ENCODE measurements at regions not wholly inside any gene's neighbourhood (a gene's known extent, or its start where the extent isn't known, plus 50 kb on each side); places are given as distances from the start of the nearest gene placed in this dataset.
"Not testable (repeated sequence)": the region's sequence is repeated elsewhere in the genome, so short reads cannot be mapped to it uniquely, and the experiment has no call there.

- DNase-seq, result no peak
Observed at GRCh38 chr14:44873536-44873935, 88.2 kb downstream of the KLHL28 start.

GRCh38 chr14:44866770-44867169 is 95.0 kb downstream of the KLHL28 start:
- DNase-seq, result no peak

- no peak for DNase-seq
Observed at GRCh38 chr14:44866322-44866721, 95.4 kb downstream of the KLHL28 start.

GRCh38 chr14:44863271-44863670 is 98.5 kb downstream of the KLHL28 start:
- DNase-seq, result no peak

- no peak for DNase-seq
Observed at GRCh38 chr14:44854114-44854513, 107.6 kb downstream of the KLHL28 start.

GRCh38 chr14:44847526-44848309 is 114.0 kb downstream of the KLHL28 start:
- DNase-seq, result no peak

- DNase-seq, result peak; percentile 25
Observed at GRCh38 chr14:44846232-44846824, 115.4 kb downstream of the KLHL28 start.

DNA sequence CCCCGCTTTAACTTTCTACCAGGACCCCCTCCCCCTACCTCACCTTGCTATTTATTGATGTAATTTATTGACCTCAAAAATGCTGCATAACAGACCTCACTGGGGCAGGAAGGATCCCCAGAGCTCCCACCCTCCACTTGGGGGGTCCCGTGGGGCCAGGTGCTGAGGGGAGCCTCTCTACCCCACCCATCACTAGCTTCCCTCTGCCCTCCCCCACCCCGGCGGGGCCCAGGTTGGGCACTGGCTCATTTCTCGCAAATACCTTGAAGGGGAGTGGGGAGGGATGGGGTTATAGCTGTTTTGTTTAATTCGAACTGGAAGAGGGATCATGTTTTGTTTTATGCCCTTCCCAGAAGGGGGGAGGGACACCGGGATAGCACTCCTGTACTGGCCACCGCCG is 125.8 kb downstream of the KLHL28 start:
- not testable (repeated sequence) for DNase-seq

- DNase-seq, result no peak
Observed at GRCh38 chr14:44833376-44834060, 128.2 kb downstream of the KLHL28 start.

DNA sequence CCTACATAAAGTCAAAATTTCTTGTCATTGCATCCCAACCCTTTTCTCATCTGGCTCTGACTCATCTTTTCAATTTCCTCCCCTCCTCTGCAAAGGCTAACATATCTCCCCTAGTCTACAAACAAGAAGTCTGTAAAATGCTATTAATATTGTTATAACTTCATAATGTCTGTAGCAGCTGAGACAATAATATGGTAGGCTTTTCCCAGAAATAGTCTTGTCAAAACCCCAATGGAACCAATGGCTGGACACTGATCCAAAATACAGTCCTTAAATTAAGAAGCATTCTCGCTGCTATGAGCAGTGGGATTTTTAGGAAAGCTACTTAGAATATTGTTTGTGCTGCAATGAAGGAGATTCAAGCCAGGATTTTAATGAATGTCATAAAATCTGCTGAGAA is 131.4 kb downstream of the KLHL28 start:
- no peak for DNase-seq

- no peak for DNase-seq
Observed at GRCh38 chr14:44829021-44829420, 132.7 kb downstream of the KLHL28 start.

DNA sequence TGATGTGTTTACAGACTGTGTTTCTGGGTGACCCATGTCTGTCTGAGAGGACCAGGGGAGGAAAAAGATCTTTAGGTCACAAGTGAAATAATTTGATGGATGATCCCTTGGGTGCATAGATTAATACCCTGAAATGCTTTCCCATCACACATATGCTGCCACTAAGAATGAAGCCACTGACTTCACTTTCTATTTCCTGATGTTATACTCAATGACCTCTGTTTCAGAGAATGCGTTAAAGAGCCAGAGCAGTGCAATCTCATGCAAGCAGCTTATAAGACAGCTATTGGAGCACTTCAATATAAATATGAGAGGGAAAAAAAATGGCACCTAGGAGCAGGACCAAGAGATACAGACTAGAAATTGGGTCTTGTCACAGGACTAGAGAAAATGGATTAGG is 133.7 kb downstream of the KLHL28 start:
- no peak for DNase-seq

DNA sequence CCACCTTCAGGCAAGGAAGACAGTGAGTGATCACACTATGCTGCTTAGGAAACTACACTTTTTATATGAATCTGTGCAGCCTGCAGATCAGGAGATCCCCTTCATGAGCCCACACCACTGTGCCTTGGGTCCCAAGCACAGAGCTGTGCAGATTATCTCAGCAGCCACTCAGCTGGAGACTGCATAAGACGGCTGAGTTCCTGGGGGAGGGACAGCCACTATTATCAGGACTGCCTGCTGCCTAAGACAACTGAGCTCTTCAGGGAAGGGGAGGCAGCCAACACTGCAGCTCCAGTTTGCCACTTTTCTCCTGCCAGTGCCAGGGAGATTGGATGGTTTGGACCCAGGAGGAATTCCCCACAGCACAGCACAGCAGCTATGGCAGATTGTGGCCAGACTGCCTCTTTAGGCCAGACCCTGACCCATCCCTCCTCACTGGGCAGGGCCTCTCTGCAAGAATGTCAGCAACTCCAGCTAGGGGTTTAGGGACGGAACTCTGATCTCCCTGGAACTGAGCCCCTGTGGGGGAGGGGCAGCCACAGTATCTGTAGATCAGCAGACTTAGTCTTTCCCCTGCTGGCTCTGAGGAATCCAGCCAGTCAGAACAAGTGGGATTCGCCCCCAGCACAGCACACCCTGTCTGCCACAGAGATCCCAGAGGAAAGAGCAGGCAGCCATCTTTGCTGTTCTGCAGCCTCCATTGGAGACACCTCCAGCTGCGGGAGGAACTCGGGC is 141.3 kb downstream of the KLHL28 start:
- no peak for DNase-seq

GRCh38 chr14:44814196-44814595 is 147.6 kb downstream of the KLHL28 start:
- DNase-seq, result no peak

- no peak for DNase-seq
Observed at GRCh38 chr14:44812672-44813071, 149.1 kb downstream of the KLHL28 start.

DNA sequence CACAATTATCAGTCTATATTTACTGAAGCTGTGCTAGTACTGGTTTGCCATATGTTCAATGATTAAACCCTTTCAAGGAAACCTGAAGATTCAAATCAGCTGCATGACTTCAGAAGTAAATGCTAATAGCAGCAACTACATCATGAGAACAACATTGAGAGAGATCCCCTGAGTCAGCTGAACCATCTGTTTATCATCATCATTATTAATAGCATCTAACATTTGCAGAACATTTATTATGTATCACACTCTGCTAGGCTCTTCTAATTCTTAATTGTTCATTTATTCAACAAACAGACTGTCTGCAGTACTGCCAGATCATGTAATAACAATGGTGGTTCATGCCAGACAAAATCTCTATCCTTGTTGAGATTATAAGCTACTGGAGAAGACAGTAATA is 157.4 kb downstream of the KLHL28 start:
- DNase-seq, result no peak

DNA sequence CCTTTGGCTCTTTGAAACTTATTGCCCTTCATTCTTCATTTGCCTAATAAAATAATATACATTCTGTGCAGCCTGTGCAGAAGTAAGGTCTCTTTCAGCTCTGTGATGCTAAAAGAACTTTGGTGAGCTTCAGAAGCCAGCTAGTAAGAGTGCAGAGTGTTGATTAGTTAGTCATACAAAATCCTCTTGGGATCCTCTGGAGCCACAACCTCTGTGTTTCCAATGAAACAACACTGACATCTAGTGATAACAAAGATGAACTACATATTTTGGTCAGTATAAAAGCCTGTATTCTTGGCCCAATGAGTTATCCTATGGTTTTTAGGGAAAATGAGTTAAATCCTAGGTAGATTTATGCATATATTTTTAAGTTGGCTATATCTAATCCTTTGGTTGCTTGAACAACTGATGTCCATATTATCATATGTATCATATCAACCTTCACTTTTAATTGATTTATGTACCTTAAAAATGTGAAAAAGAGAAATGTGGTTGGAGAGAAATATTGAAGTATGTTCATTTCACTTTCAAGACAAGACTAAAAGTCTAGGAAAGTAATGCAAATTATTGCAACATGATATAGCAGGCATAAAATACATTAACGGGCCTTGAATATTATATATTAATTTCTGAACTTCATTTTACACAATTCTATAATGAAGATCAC is 158.4 kb downstream of the KLHL28 start:
- peak; percentile 15 for DNase-seq

- DNase-seq, result no peak
Observed at GRCh38 chr14:44798386-44799242, 163.1 kb downstream of the KLHL28 start.

DNA sequence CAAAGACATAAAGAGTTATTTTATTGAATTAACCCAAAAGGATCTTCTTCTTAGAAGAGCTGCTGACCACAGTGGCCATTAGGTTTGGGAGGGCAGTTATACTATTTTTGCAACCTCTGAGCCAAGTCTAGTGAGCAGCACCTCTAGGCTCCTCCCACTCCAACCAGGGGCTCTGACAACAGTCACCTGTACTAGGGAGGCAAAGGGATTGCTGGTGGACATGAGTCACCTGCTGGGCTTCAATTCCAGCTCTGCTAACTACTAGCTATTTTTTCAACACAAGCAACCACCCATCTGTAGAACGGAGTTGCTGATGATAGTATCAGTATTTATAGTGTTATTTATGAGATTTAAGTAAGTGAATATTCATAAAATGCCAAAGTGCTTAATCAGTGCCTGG is 166.0 kb downstream of the KLHL28 start:
- no peak for DNase-seq

DNA sequence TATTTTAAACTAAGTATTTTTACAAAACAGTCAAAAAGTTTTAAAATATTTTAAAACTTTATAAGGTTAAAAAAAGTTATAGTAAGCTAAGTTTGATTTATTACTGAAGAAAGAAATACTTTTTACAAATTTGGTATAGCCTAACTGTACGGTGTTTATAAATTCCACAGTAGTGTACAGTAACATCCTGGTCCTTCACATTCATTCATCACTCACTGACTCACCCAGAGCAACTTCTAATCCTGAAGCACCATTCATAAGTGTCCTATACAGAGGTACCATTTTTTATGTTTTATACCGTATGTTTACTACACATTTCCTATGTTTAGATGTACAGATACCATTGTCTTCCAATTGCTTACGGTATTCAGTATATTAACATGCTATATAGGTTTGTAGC is 170.0 kb downstream of the KLHL28 start:
- no peak for DNase-seq

- no peak for DNase-seq
Observed at GRCh38 chr14:44788612-44789011, 173.1 kb downstream of the KLHL28 start.

DNA sequence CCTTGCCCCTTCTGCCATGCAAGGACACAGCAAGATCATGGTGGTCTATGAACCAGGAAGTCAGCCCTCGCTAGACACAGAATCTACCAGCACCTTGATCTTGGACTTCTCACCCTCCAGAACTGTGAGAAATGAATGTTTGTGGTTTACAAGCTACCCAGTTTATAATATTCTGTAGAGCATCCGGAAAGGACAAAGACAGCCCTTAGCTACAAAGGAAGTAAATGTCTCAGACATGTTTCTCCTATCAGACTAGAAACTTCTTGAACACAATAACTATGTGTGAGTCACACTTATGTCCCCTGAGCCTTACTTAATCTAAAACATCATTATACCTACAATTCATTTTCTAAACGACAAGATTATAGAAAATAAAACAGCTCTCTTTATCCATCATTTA is 176.7 kb downstream of the KLHL28 start:
- no peak for DNase-seq

All from RPMI8226 (cell line).